Endothelial cell (in vitro differentiated cells): ENCODE measurements at regions not wholly inside any gene's neighbourhood (a gene's known extent, or its start where the extent isn't known, plus 50 kb on each side); places are given as distances from the start of the nearest gene placed in this dataset.

ENCODE experiments used
- DNase-seq: peaks from one replicate; pipeline ENCODE4 v3.0.0; 2021; ENCODE audit warnings: low spot score
- H3K27ac Mint-ChIP-seq: one replicate; pipeline ENCODE4 v1.8.0; 2021; ENCODE audit warnings: mixed read lengths, inconsistent platforms; ENCODE audit not compliant: unreplicated experiment
- H3K27me3 Mint-ChIP-seq: one replicate; pipeline ENCODE4 v1.8.0; 2021; ENCODE audit warnings: mild to moderate bottlenecking, moderate library complexity, mixed read lengths, inconsistent platforms; ENCODE audit not compliant: unreplicated experiment
- H3K36me3 Mint-ChIP-seq: one replicate; pipeline ENCODE4 v1.8.0; 2021; ENCODE audit warnings: mild to moderate bottlenecking, low read depth, mixed read lengths, inconsistent platforms; ENCODE audit not compliant: unreplicated experiment
- H3K4me1 Mint-ChIP-seq: one replicate; pipeline ENCODE4 v1.8.0; 2021; ENCODE audit warnings: mild to moderate bottlenecking, mixed read lengths, inconsistent platforms; ENCODE audit not compliant: unreplicated experiment
- H3K4me3 Mint-ChIP-seq: one replicate; pipeline ENCODE4 v1.8.0; 2021; ENCODE audit warnings: mild to moderate bottlenecking, mixed read lengths, inconsistent platforms; ENCODE audit not compliant: unreplicated experiment
- H3K9me3 Mint-ChIP-seq: one replicate; pipeline ENCODE4 v1.8.0; 2021; ENCODE audit warnings: mixed read lengths, inconsistent platforms; ENCODE audit not compliant: unreplicated experiment
- TF ChIP-seq, protein P1 (sequence below): fragments of 200-600 bp; sonication (generic); IDR thresholded peaks from one replicate; pipeline ENCODE4 v1.5.0; 2021; ENCODE audit warnings: antibody characterized with exemption; ENCODE audit not compliant: unreplicated experiment

DNA sequence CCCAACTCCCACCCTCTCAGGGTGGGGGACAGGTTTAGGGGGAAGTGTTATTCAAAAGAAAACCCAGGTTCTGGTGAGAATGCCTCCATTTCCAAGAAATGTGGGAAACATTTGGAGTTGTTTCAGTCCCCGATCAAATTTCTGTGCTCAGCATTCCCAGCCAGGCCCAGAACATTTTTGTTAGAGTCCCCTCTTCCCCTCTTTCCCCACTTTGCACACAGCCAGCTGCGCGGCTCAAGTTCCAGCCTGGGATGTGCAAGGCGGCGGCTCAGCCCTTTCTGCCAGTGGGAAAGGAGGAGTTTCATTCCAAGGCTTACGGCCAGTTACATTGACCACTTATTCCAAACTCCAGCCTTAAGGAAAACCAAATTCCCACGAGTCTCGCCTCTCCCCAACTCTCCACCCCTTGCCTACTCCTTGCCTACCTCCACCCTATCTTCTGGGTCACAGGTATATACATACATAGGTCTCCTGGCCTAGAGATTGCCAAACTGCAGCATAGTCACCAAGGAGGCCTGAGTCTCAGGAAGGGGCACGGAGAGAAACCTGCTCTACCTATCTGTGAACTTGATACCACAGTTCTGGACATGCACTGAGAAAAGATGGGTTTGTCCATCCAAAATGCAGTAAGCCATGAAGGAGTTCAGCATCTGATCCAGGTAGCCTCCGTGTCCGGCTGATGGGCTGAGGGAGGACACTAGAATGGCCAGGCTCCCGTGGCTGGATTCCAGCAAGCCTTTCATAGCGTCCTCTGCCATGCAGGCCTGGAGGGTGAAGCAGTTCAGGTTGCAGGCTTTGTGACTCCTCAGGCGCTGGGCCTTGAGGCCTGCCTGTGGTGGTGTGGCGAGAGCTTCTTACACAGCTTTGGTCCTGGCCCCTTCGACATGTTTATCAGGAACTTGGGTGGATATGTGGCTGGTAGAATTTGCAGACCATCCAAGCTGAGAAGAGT, 154.5 kb downstream of the ZFP36L2 start:
- Mint-ChIP-seq H3K4me3 (no peak overlapping the region), H3K9me3 (no peaks in the 10 kb centered on the region), H3K27ac (no peak overlapping the region), H3K27me3 (peaks cover 10% of the 10 kb centered on the region), H3K4me1 (peaks cover 2% of the 10 kb centered on the region), H3K36me3 (no peaks in the 10 kb centered on the region)
- TF ChIP-seq, protein P1, sequence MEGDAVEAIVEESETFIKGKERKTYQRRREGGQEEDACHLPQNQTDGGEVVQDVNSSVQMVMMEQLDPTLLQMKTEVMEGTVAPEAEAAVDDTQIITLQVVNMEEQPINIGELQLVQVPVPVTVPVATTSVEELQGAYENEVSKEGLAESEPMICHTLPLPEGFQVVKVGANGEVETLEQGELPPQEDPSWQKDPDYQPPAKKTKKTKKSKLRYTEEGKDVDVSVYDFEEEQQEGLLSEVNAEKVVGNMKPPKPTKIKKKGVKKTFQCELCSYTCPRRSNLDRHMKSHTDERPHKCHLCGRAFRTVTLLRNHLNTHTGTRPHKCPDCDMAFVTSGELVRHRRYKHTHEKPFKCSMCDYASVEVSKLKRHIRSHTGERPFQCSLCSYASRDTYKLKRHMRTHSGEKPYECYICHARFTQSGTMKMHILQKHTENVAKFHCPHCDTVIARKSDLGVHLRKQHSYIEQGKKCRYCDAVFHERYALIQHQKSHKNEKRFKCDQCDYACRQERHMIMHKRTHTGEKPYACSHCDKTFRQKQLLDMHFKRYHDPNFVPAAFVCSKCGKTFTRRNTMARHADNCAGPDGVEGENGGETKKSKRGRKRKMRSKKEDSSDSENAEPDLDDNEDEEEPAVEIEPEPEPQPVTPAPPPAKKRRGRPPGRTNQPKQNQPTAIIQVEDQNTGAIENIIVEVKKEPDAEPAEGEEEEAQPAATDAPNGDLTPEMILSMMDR = no peak
- no peak for DNase-seq

DNA sequence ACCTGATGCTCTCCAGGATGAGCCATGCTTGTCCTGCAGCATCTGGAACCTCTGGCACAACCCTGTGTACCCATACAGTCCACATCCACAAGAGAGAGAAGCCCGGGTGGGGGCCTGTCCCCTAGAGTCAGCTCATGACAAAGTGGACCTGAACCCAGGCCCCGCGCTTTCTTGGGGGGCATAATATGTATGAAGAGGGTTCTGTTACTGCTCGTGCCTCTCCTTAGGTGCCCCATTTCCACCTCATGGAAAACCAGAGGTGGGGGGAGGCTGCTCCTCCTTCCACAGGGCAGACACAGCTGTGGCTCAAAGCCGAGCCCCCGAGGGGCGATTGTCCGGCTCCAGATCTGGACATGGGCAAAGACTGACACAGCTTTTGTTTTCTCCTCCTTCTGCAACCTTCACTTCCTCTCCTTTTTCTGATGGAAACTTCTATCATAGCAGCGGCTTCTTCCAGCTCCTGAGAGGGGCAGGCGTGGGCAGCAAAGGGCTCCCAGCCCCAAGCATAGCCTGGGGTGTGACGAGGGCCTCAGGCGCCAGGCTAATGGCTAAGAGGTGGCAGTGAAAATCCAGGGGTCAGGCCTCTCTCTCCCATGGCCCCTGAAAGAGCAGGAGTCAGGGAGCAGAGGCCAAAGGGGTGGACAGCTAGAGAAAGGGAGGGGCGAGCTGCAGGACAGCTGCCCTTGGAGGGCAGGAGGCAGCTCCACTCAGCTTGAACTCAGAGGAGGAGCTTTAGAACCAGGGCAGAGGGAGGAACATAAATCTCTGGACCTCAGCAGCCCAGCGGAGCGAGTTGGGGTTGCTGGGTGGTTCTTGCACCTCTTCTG, 155.5 kb downstream of the ZFP36L2 start:
- DNase-seq = no peak
- Mint-ChIP-seq H3K9me3 (no peaks in the 10 kb centered on the region), H3K27me3 (peaks cover 10% of the 10 kb centered on the region), H3K4me3 (no peak overlapping the region), H3K36me3 (no peaks in the 10 kb centered on the region), H3K27ac (no peak overlapping the region), H3K4me1 (peaks cover 2% of the 10 kb centered on the region)
- TF ChIP-seq, protein P1 = no peak

DNA sequence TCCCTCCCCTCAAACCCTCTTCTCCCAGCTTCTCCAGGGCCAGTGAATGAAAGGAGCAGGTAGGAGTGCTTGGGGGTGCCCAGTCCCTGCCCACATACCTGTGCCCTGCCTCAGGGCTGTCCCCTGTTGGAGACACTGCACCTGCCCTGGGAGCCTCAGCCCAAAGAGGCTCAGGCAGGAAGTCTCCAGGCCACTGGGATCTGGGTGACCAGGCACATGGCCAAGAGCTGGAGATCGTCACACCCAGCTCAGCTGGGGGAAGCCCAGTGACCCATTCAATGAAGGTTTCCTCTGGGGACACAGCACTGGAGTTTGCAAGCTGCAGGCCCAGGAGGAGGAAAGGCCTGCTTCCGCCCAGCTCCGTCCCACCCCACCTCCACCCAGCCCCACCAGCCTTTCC, 156.4 kb downstream of the ZFP36L2 start:
- TF ChIP-seq, protein P1 = no peak
- DNase-seq = no peak
- H3K36me3 Mint-ChIP-seq = no peaks in the 10 kb centered on the region
- peaks cover 7% of the 10 kb centered on the region for H3K27me3 Mint-ChIP-seq
- H3K4me3 Mint-ChIP-seq = no peak overlapping the region
- no peak overlapping the region for H3K27ac Mint-ChIP-seq
- peaks cover 2% of the 10 kb centered on the region for H3K4me1 Mint-ChIP-seq
- no peaks in the 10 kb centered on the region for H3K9me3 Mint-ChIP-seq

DNA sequence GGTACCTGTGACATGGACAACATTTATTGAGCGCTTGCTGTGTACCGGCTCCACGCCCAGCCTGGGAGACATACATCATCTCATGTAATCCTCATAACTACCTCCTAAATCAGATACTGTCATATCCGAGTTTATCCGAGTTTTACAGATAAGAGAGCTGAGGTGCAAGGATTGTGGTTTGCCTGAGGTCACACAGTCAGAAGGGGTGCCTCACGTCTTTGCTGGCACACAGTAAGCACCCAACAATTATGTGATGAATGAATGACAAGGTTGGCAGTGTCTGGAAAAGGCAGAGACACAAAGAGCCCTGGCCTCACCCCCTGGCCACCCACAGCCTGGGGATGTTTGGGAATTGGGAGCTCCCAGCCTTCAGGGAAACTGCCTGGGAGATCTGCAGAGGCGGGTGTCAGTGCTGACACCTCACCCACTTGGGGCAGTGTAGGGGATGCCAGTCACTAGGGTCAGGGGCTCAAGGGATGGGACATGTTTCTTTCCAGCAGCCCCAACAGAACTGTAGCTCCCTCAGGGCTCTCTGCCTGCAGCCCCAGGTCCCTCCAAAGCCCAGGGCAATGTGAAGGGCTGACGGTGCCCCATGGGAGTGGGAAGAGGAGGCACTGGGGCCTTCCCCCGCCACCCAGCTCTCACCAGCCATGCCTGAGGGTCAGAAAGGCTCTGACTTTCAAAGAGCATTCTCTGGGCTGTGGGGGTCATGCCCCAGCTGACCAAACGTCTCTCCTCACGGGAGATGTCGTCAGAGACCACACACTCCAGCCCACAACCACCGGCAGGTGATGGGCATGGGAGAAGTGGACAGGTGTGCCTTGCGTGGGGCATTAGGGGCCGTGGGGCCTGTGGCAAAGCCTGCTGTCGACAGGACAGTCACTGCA, 157.5 kb downstream of the ZFP36L2 start:
- no peak overlapping the region for H3K27ac Mint-ChIP-seq
- H3K4me3 Mint-ChIP-seq = no peak overlapping the region
- H3K27me3 Mint-ChIP-seq = peaks cover 7% of the 10 kb centered on the region
- H3K9me3 Mint-ChIP-seq = peaks cover 5% of the 10 kb centered on the region
- peaks cover 2% of the 10 kb centered on the region for H3K4me1 Mint-ChIP-seq
- TF ChIP-seq, protein P1 = no peak
- peaks cover 9% of the 10 kb centered on the region for H3K36me3 Mint-ChIP-seq
- DNase-seq = no peak
